Neuronal stem cell (in vitro differentiated cells): ENCODE measurements at regions not wholly inside any gene's neighbourhood (a gene's known extent, or its start where the extent isn't known, plus 50 kb on each side); places are given as distances from the start of the nearest gene placed in this dataset.
"Not testable (repeated sequence)": the region's sequence is repeated elsewhere in the genome, so short reads cannot be mapped to it uniquely, and the experiment has no call there.

Experiments used
- DNase-seq: peaks from one replicate; pipeline ENCODE4 v3.0.0-alpha.2; 2013; ENCODE audit warnings: low spot score
- H2AFZ ChIP-seq: one replicate; pipeline ENCODE4 v1.6.1; 2013; ENCODE audit warnings: mild to moderate bottlenecking, low read length, inconsistent platforms
- H2AK5ac ChIP-seq: 2 replicates; pipeline ENCODE4 v1.6.1; 2013; ENCODE audit warnings: low read depth, mild to moderate bottlenecking, inconsistent platforms, low read length, moderate library complexity, mixed read lengths
- H2BK120ac ChIP-seq: 2 replicates; pipeline ENCODE4 v1.6.1; 2013; ENCODE audit warnings: low read depth, mild to moderate bottlenecking, inconsistent platforms, low read length, moderate library complexity, mixed read lengths
- H2BK12ac ChIP-seq: one replicate; pipeline ENCODE4 v1.6.1; 2013; ENCODE audit warnings: low read length, inconsistent platforms
- H2BK15ac ChIP-seq: 2 replicates; pipeline ENCODE4 v1.6.1; 2013; ENCODE audit warnings: mild to moderate bottlenecking, low read length, inconsistent platforms, mixed read lengths
- H2BK5ac ChIP-seq: one replicate; pipeline ENCODE4 v1.6.1; 2013; ENCODE audit warnings: inconsistent platforms, mild to moderate bottlenecking, low read length, moderate library complexity
- H3K14ac ChIP-seq: one replicate; pipeline ENCODE4 v1.6.1; 2013; ENCODE audit warnings: low read length, inconsistent platforms
- H3K18ac ChIP-seq: 2 replicates; pipeline ENCODE4 v1.6.1; 2013; ENCODE audit warnings: low read length, inconsistent platforms
- H3K23ac ChIP-seq: 2 replicates; pipeline ENCODE4 v1.6.1; 2013; ENCODE audit warnings: low read depth, mild to moderate bottlenecking, mixed read lengths, low read length, inconsistent platforms; ENCODE audit not compliant: poor library complexity
- H3K27ac ChIP-seq: replicated peaks from 3 replicates; pipeline ENCODE4 v1.5.1; 2013; ENCODE audit warnings: low read length, inconsistent platforms
- H3K27me3 ChIP-seq, 3 experiments: 2 replicates each; pipeline ENCODE4 v1.6.1; 2013; ENCODE audit warnings: low read length in 3 of 3, mild to moderate bottlenecking in 2 of 3, inconsistent platforms in 1 of 3, low read depth in 1 of 3, mixed read lengths in 1 of 3, moderate library complexity in 1 of 3; ENCODE audit not compliant: control insufficient read depth in 3 of 3, insufficient read depth in 3 of 3
- H3K36me3 ChIP-seq, 2 donors: replicated peaks in 1 of 2; 2 replicates each; pipeline ENCODE4 v1.6.1; 2013; ENCODE audit warnings: low read length in 2 of 2; ENCODE audit not compliant: control insufficient read depth in 2 of 2, insufficient read depth in 2 of 2
- H3K4ac ChIP-seq: 2 replicates; pipeline ENCODE4 v1.6.1; 2013; ENCODE audit warnings: inconsistent platforms, mild to moderate bottlenecking, low read length, moderate library complexity
- H3K4me1 ChIP-seq, 2 donors: 1 replicate in 1 of 2; 2 replicates in 1 of 2; pipeline ENCODE4 v1.6.1; 2013; ENCODE audit warnings: low read length in 2 of 2, low read depth in 1 of 2; ENCODE audit not compliant: control insufficient read depth in 2 of 2, insufficient read depth in 1 of 2
- H3K4me2 ChIP-seq: one replicate; pipeline ENCODE4 v1.6.1; 2013; ENCODE audit warnings: mild to moderate bottlenecking, low read length, inconsistent platforms; ENCODE audit not compliant: insufficient read depth, poor library complexity, severe bottlenecking
- H3K4me3 ChIP-seq, 2 donors: 2 replicates each; pipeline ENCODE4 v1.5.1; 2013; ENCODE audit warnings: low read length in 2 of 2, mild to moderate bottlenecking in 2 of 2, inconsistent platforms in 1 of 2, moderate library complexity in 1 of 2
- H3K79me1 ChIP-seq: one replicate; pipeline ENCODE4 v1.6.1; 2013; ENCODE audit warnings: low read depth, mild to moderate bottlenecking, inconsistent platforms, low read length, moderate library complexity
- H3K9ac ChIP-seq: one replicate; pipeline ENCODE4 v1.6.1; 2013; ENCODE audit warnings: mild to moderate bottlenecking, low read depth, low read length, inconsistent platforms; ENCODE audit not compliant: poor library complexity
- H3K9me3 ChIP-seq, 2 donors: replicated peaks in 1 of 2; 2 replicates each; pipeline versions ENCODE3 to v1.6.1; 2013; ENCODE audit warnings: low read length in 2 of 2, mild to moderate bottlenecking in 2 of 2, inconsistent platforms in 1 of 2, low read depth in 1 of 2, mixed read lengths in 1 of 2, moderate library complexity in 1 of 2; ENCODE audit not compliant: control insufficient read depth in 2 of 2, insufficient read depth in 1 of 2
- H4K8ac ChIP-seq: one replicate; pipeline ENCODE4 v1.6.1; 2013; ENCODE audit warnings: low read depth, mild to moderate bottlenecking, inconsistent platforms, low read length, moderate library complexity
- H4K91ac ChIP-seq: one replicate; pipeline ENCODE4 v1.6.1; 2013; ENCODE audit warnings: low read length, low read depth, mild to moderate bottlenecking, inconsistent platforms; ENCODE audit not compliant: poor library complexity
- WGBS, 2 donors: extraction: QIAGEN DNeasy Blood & Tissue Kit; methylation state at CpG; one replicate each; pipeline ENCODE4 v1.1.7; 2013; ENCODE audit warnings: missing lambda C conversion rate in 2 of 2, mixed read lengths in 1 of 2; ENCODE audit not compliant: insufficient read length in 2 of 2, insufficient replicate concordance in 1 of 2; ENCODE audit errors: extremely low coverage in 2 of 2; 5-methylcytosine and 5-hydroxymethylcytosine counted together

DNA sequence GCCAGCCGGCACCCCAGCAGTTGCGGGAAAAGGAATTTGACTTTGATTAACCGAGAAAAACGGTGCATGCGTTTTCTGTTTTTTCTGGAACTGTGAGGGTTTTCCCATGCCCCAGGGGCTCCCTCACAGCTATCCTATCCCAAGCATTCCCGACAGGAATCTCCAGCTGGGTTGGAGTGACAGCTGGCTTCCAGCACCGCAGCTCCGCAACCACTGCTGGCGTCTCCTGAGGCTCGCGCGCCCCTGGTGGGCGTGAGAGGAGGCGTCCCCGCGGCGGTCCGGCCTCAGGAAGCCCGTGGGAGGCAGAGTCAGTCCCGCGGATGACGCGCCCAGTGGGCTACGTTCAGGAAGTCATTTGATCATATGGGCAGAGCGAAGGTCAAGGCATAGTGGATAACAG is 623.2 kb downstream of the SPATA31A6 start:
- not testable (repeated sequence) for H2AFZ ChIP-seq, H4K91ac ChIP-seq, H2AK5ac ChIP-seq, H3K14ac ChIP-seq, DNase-seq, H3K18ac ChIP-seq, H3K9ac ChIP-seq, H2BK12ac ChIP-seq, H2BK15ac ChIP-seq, H3K4me3 ChIP-seq, H3K23ac ChIP-seq, H3K9me3 ChIP-seq, H3K4me2 ChIP-seq, H3K4me1 ChIP-seq, H3K27me3 ChIP-seq, H3K27ac ChIP-seq, H3K36me3 ChIP-seq, H3K4ac ChIP-seq, H2BK120ac ChIP-seq, H4K8ac ChIP-seq, H2BK5ac ChIP-seq, H3K79me1 ChIP-seq
- no CpG with 5 or more reads among the region's 25 CpGs for WGBS, 2 donors

DNA sequence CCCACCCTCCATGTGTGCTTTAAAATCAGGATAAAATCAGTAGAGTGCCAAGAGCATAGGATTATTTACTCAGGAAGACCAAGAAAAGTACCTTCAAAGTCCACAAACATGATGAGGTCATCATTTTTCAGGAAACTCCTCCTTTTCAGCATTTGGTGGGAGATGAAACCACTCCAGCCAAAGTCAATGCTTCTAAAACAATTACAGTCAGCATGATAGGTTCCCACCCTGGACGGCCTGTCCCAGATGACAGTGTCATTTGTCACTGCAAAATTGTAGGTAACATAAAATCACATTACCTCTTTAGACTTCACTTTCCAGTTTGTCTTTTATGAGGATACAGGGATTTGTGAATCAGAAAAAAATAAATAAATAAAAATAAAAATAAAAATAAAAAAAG is 638.0 kb downstream of the SPATA31A6 start:
- not testable (repeated sequence) for H3K79me1 ChIP-seq, H3K18ac ChIP-seq, H3K23ac ChIP-seq, H3K4me2 ChIP-seq, H3K36me3 ChIP-seq, H3K4ac ChIP-seq, H2BK12ac ChIP-seq, H3K4me1 ChIP-seq, H4K8ac ChIP-seq, H3K4me3 ChIP-seq, H3K27me3 ChIP-seq, H2AFZ ChIP-seq, H2AK5ac ChIP-seq, H2BK15ac ChIP-seq, H3K27ac ChIP-seq, H3K9ac ChIP-seq, H4K91ac ChIP-seq, DNase-seq, H2BK120ac ChIP-seq, H3K14ac ChIP-seq, H3K9me3 ChIP-seq, H2BK5ac ChIP-seq
- WGBS, 2 donors, result no CpG with 5 or more reads among the region's 1 CpG

DNA sequence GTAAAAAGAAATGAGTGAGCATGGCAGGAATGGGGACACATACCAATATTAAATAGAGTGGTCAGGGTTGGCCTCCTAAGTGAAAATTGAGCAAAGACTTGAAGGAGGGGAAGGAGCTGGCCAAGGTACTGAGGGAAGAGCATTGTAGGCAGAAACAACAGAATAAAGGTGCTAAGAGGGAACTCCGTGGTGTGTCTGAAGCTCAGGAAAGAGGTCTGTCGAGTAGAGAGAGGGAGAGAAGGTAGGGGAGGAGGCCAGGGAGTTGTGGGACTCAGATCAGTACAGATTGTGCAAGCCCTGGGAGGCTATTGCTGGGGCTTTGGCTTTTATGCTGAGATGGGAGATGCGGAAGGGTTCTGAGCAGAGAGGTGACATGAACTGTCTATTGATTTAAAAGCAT is 664.7 kb downstream of the SPATA31A6 start:
- not testable (repeated sequence) for H3K4me3 ChIP-seq, H3K27ac ChIP-seq, H2BK12ac ChIP-seq, H3K4ac ChIP-seq, H4K91ac ChIP-seq, H3K27me3 ChIP-seq, H4K8ac ChIP-seq, H2AK5ac ChIP-seq, H3K14ac ChIP-seq, H3K23ac ChIP-seq, H2BK120ac ChIP-seq, H3K9me3 ChIP-seq, H3K4me1 ChIP-seq, H3K36me3 ChIP-seq, H2BK5ac ChIP-seq, H3K18ac ChIP-seq, H2BK15ac ChIP-seq, H3K4me2 ChIP-seq, DNase-seq, H2AFZ ChIP-seq, H3K79me1 ChIP-seq, H3K9ac ChIP-seq
- no CpG with 5 or more reads among the region's 3 CpGs for WGBS, 2 donors

DNA sequence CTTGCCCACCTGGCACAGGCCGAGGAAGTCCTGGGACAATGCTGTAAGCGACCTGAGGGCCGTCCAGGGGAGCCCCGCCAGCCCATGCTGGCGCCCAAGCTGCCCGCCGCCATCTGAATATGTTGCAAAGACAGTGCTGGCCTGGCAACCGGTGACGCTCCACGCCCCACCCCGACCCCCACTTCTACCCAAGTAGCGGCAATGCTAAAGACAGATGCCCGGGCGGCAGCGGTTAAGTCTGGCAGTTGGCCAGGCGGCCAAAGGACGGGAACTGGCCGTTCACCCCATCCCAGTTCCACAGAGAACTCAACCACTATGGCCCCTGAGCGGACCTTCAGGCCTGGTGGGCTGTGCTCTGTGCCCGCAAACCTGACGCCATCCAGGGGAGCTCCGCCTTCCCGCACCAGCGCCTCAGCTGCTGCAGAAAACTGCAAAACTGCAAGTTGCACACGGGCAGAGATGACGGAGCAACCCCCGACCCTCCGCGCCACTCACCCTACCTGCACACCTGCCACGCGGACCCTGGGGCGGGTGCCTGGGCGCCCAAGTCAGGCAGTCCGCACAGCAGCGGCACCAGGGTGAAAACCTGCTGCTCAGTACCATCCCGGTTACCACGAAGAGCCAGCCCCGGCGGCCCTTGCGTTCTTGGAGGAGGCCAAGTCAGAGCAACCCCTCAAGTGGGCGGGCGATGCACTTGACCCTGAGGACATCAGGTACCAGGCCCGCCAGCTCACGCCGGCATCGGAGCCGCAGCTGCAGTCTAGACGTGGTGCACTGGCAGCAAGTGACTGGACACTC is 667.6 kb downstream of the SPATA31A6 start:
- not testable (repeated sequence) for H2AFZ ChIP-seq, H3K9ac ChIP-seq, DNase-seq, H3K4me2 ChIP-seq, H3K36me3 ChIP-seq, H2BK15ac ChIP-seq, H3K4me3 ChIP-seq, H2BK5ac ChIP-seq, H3K27ac ChIP-seq, H2BK120ac ChIP-seq, H3K27me3 ChIP-seq, H3K79me1 ChIP-seq, H3K14ac ChIP-seq, H4K8ac ChIP-seq, H3K9me3 ChIP-seq, H3K18ac ChIP-seq, H2AK5ac ChIP-seq, H4K91ac ChIP-seq, H3K4me1 ChIP-seq, H3K4ac ChIP-seq, H3K23ac ChIP-seq, H2BK12ac ChIP-seq
- WGBS, 2 donors, result no CpG with 5 or more reads among the region's 48 CpGs
